GM19023 (cell line): ENCODE measurements at regions not wholly inside any gene's neighbourhood (a gene's known extent, or its start where the extent isn't known, plus 50 kb on each side); places are given as distances from the start of the nearest gene placed in this dataset.
"Not testable (repeated sequence)": the region's sequence is repeated elsewhere in the genome, so short reads cannot be mapped to it uniquely, and the experiment has no call there.

Experiments used
- ATAC-seq: cut with Tn5 transposase; IDR thresholded peaks from one replicate; pipeline ENCODE4 v1.9.1; 2021; ENCODE audit warnings: mild to moderate bottlenecking, moderate library complexity; ENCODE audit not compliant: unreplicated experiment

- no peak for ATAC-seq
These were observed 121.2 kb upstream of the RANBP3L start for GRCh38 chr5:36422952-36423351.

- ATAC-seq, result no peak
These were observed 122.0 kb upstream of the RANBP3L start for GRCh38 chr5:36423578-36424307.

- ATAC-seq, result not testable (repeated sequence)
These were observed 124.4 kb upstream of the RANBP3L start for GRCh38 chr5:36426070-36426469.

GRCh38 chr5:36435516-36435915 is 133.8 kb upstream of the RANBP3L start:
- ATAC-seq, result no peak

DNA sequence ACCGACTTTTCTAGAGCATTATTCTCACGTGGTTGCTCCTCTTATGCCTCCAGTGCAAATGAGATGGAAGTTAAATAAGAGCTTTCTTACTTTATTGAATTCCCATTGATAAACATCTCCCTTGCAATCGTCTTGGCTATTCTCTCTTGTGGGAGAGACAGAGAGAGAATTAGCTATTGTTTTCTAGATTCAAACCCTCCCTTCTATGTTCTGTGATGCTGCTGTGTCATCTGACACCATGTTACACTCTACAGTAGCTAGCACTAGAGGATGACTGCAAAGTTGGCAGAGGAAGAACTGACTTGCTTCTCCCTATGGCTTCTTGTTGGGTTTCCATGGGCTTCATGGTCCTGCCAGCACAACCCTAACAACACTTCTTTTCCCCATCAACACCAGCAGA is 134.6 kb upstream of the RANBP3L start:
- no peak for ATAC-seq

DNA sequence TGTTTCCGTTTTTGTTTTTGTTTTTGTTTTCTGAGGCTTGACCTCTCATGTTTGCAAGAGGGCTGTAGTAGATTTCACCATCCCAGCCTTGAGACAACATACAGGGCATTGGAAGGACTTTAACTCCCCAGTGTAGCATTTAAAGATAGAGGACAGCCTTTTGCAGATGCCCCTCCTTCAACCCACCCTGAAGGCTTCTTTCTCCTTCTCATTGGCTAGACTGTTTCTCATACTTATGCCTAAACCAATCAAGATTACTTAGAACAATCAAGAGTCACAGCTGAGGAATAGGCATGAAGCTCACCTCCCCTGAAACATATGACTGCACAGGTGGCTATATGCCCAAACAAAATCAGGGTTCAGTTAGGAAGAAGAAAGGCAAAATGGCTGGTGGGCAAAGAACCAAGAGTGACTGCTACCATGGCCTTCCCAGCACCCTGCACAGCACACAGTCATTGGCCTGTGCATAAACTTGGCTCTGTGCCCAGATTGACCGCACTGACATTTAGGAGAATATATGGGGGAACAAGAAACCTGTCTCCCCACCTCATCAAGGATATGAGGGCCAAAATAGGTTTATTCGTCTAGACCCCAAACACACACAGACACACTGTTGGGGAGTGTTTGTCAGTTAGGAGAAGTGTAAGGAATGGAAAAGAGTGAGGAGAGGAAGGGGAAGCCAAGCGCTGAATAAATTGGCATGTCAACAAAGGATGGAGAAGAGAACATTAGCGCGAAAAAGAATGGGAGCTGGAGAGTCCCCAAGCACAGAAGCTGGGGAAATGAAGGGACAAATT is 137.3 kb upstream of the RANBP3L start:
- no peak for ATAC-seq

- no peak for ATAC-seq
These were observed 138.6 kb upstream of the RANBP3L start for GRCh38 chr5:36440300-36440699.

DNA sequence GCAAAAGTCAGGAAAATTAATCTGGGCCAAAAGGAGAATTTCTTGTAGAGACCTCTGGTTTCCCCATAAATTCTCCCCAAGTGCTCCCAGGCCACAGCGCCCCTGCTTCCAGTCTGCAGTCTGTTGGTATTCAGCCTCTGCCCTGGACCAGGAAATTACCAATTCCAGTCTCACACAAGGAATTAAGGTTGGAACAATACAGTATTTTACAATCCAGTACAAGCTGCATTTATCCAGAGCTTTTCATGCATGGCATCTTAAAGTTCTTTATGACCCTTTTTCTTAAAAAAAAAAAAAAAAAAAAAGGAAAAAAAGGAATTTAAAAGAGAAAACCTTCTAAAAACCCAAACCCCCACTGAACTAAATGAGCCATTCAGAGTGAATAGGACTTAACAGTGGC is 139.6 kb upstream of the RANBP3L start:
- ATAC-seq, result no peak

DNA sequence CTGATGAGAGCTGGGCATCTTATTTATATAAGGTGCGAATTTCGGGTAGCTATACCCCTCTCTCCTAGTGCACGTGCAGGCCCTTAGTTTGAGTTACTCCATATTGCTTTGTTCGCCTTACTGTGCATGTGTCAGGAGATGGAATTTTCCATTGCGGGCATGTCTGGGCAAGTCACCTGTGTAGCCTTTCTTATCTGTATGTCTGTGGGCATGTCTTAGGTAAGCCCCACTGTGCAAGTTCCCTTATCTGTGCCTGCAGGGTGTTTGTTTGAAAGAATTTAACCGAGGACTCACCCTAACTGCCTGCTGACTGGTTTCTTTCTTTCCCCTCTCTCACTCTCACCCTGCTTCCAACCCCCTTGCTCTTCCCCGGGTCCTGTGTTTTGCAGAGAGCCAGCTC is 140.7 kb upstream of the RANBP3L start:
- ATAC-seq, result no peak

- no peak for ATAC-seq
These were observed 141.1 kb upstream of the RANBP3L start for GRCh38 chr5:36442796-36443195.

- no peak for ATAC-seq
These were observed 142.2 kb upstream of the RANBP3L start for GRCh38 chr5:36443941-36444340.

- no peak for ATAC-seq
These were observed 143.1 kb upstream of the RANBP3L start for GRCh38 chr5:36444582-36445418.

GRCh38 chr5:36447776-36448175 is 146.1 kb upstream of the RANBP3L start:
- ATAC-seq, result no peak

DNA sequence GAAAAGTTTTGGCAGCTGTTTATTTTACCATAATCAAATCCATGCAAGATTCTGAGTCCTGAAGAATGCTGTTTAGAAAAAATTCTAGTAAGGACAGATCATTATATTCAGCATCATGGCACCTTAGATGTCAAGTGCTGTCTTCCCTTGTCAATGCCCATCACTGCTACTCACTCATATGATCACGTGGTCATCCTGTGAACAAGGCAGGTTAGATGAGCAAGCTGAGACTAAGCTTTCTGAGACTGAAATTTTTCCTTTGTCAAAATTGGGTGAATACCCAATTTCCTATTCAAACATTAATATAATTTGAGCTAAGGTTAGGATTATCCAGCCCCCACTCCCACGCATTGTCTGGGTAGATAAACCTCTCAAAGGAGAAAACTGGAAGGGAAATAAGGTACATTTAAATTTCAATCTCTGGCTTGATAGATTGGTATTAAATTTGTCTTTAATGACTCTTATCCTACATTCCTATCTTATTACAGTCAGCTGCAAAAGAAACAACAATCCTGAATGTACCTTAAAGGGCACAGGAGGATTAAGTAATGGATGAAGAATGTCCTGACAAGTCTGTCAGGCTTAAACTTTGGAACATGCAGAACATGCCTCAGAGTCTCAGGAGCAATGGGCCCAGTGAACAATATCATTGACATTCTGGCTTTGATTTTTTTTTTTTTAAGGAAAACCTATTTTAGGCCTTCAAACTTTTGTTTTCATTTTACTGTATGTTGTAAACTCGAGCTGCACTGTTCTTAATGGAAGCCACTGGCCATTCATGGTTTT is 148.7 kb upstream of the RANBP3L start:
- ATAC-seq, result no peak

GRCh38 chr5:36452424-36453006 is 150.8 kb upstream of the RANBP3L start:
- ATAC-seq, result no peak

- no peak for ATAC-seq
These were observed 148.7 kb upstream of the SLC1A3 start for GRCh38 chr5:36457511-36458270.

DNA sequence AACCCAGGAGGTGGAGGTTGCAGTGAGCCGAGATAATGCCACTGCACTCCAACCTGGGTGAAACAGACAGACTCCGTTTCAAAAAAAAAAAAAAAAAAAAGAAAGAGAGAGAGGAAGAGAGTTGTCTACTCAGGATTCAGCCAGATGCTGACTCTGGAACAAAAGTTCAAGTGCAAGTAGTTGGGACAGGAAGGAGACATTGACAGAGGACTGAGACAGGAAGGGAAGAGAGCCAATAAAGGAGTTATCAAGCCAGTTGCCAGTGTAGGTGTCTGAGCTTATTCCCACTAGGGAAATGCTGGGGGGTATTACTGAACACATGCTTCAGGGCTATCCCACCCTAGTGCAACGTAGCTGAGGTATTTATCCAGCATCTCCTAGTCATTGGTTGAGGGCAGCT is 147.7 kb upstream of the SLC1A3 start:
- ATAC-seq, result no peak

- no peak for ATAC-seq
These were observed 146.9 kb upstream of the SLC1A3 start for GRCh38 chr5:36459176-36460135.
